Astrocyte of the cerebellum (primary cell): ENCODE measurements at regions not wholly inside any gene's neighbourhood (a gene's known extent, or its start where the extent isn't known, plus 50 kb on each side); places are given as distances from the start of the nearest gene placed in this dataset.
A peak's percentile ranks its signal among the peaks of the same experiment; 100 is the strongest.

Experiments
- DNase-seq: peaks from one replicate; pipeline ENCODE4 v3.0.0-alpha.2; 2011; ENCODE audit warnings: low read depth
- H3K4me3 ChIP-seq: 2 replicates; pipeline ENCODE4 v1.5.1; 2011; ENCODE audit warnings: mild to moderate bottlenecking, low read depth, low read length, moderate library complexity
- CTCF ChIP-seq: IDR thresholded peaks from 2 replicates; pipeline ENCODE4 v1.5.1; 2012; ENCODE audit warnings: low read length, low read depth, moderate library complexity, mild to moderate bottlenecking; ENCODE audit errors: missing control alignments
- in situ Hi-C: cut with HindIII; loops from 2 replicates; pipeline ENCODE4 v1.10.0; 2017; ENCODE audit warnings: low sequenced_read_pairs

DNA sequence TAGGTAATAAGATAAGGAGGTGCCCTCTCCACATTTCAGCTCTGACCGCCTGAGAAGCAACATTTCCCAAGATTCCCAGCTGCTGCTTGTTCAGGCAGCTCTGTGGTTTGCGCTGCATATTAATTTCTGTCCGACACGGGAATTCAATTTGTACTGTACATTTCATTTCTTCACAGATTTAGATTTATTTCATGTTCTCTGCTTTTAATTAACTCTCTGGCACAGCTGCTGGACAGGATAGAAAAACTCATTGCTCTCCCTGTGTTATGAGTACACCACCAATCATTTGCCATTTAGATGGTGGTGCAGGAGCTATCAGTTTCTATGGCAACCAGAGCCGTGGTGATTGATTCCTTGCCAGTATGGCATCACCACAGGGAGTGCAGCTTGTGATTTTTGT lies 558.5 kb downstream of the DMRTA1 start:
- DNase-seq = peak; percentile 31
- TF ChIP-seq CTCF = no peak
- no peak overlapping the region for H3K4me3 ChIP-seq
- in situ Hi-C loops = no loop called here

- in situ Hi-C loops = no loop called here
- no peak for DNase-seq
- no peak overlapping the region for H3K4me3 ChIP-seq
- no peak for TF ChIP-seq CTCF
Measured at GRCh38 chr9:23006127-23006526, 559.5 kb downstream of the DMRTA1 start.

- in situ Hi-C loops = no loop called here
- DNase-seq = no peak
- no peak for TF ChIP-seq CTCF
- no peak overlapping the region for H3K4me3 ChIP-seq
Measured at GRCh38 chr9:23011669-23012068, 565.0 kb downstream of the DMRTA1 start.

DNA sequence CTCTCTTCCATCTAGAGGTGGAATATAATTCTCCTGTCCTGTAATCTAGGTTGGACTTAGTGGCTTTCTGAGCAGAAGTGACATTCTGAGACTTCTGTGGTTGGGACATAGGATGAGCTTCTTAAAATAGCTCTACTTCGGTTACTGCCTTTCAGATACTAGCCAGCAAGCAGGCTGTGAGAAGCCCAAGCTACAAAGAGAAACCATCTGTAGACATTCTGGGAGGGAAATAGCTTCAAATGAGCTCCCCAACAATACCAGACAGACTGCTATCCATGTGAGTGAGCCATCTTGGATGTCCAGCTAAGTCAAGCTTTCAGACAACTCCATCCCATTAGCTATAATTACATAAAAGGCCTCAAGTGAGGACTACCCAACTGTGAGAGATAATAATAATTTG lies 568.9 kb downstream of the DMRTA1 start:
- no peak for DNase-seq
- H3K4me3 ChIP-seq = no peak overlapping the region
- no peak for TF ChIP-seq CTCF
- in situ Hi-C loops = no loop called here

DNA sequence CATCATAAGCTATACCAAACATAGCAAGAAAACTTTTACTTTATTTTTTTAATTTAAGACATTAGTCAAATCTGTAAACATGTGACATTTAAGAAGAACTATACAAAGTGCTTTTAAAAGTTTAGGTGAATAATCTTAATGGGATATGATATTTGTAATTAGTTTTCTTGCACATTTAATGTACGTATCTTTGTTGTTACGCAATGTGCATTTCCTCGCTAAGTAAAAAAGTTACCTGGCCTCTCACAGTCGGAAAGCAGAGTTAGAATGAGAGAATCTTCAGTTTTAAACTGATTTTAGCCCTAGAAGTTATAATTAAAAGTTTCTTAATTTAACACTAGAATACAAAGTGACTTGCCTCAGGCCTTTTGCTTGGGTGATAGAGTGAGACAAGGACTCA lies 589.8 kb downstream of the DMRTA1 start:
- TF ChIP-seq CTCF = no peak
- DNase-seq = no peak
- in situ Hi-C loops = no loop called here
- no peak overlapping the region for H3K4me3 ChIP-seq

GRCh38 chr9:23039402-23039801 lies 592.8 kb downstream of the DMRTA1 start:
- H3K4me3 ChIP-seq = no peak overlapping the region
- in situ Hi-C loops = no loop called here
- DNase-seq = no peak
- no peak for TF ChIP-seq CTCF

GRCh38 chr9:23041466-23041865 lies 594.8 kb downstream of the DMRTA1 start:
- no peak for TF ChIP-seq CTCF
- in situ Hi-C loops = no loop called here
- H3K4me3 ChIP-seq = no peak overlapping the region
- DNase-seq = no peak
